ENCODE measurements at regions not wholly inside any gene's neighbourhood (a gene's known extent, or its start where the extent isn't known, plus 50 kb on each side); places are given as distances from the start of the nearest gene placed in this dataset.

DNA sequence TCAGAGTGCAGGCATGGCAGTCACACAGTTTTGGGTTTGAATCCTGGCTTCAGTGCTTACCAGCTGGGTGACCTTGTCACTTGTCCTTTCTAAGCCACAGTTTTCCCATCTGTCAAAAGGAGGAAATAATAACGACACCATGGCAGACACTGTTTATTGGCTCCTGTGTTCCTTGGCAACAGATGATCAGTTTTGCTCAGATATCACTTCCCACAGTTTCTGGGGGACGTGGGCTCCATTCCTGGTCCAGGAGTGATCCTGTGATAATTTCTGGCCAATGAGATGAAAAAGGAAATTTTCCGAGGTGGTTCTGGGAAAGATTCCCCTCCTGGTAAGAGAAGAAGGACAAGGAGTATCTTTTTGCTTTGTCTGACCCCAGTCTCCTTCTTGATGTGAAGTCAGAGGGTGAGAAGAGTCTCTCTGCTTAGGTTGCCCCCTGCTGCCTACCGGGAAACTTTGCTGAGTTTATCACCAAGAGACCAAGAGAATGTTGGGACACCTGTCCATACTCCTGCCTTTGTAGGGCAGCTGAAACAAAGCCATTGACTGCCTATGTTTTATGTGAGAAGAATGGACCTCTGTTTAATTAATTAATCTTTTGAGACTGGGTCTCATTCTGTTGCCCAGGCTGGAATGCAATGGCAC lies 178.9 kb upstream of the NRXN3 start:
- TF ChIP-seq POLR2AphosphoS5 (IDR thresholded peaks at IDR 0.05): no peak
- TF ChIP-seq, protein P1, sequence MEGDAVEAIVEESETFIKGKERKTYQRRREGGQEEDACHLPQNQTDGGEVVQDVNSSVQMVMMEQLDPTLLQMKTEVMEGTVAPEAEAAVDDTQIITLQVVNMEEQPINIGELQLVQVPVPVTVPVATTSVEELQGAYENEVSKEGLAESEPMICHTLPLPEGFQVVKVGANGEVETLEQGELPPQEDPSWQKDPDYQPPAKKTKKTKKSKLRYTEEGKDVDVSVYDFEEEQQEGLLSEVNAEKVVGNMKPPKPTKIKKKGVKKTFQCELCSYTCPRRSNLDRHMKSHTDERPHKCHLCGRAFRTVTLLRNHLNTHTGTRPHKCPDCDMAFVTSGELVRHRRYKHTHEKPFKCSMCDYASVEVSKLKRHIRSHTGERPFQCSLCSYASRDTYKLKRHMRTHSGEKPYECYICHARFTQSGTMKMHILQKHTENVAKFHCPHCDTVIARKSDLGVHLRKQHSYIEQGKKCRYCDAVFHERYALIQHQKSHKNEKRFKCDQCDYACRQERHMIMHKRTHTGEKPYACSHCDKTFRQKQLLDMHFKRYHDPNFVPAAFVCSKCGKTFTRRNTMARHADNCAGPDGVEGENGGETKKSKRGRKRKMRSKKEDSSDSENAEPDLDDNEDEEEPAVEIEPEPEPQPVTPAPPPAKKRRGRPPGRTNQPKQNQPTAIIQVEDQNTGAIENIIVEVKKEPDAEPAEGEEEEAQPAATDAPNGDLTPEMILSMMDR (IDR thresholded peaks at IDR 0.05): no peak
- no peak for TF ChIP-seq POLR2A (IDR thresholded peaks at IDR 0.05)
